ENCODE measurements at regions not wholly inside any gene's neighbourhood (a gene's known extent, or its start where the extent isn't known, plus 50 kb on each side); places are given as distances from the start of the nearest gene placed in this dataset.
"Not testable (repeated sequence)": the region's sequence is repeated elsewhere in the genome, so short reads cannot be mapped to it uniquely, and the experiment has no call there.

DNA sequence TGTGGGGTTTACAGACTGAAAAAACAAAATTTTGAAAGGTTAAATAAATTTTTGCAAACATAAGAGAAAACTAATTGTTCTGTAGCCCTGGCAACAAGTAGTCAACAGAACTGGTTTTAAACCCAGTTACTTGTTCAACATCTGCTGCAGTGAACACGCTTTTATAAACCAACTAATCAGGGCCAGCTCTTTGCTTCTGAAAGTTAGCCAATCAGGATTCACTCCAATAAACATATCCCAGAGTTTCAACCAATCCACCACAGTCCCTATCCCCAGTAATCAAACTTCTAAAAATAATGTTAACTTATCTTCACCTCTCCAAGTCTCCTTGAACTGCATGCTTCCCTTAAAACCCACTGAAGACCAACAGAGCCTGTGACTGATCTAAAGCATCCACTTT, 306.6 kb downstream of the CTH start:
- DNase-seq (ENCODE audit: low read depth), result no peak
- no peak for TF ChIP-seq CTCF (conservative IDR thresholded peaks at IDR 0.05; ENCODE audit: control insufficient read depth, insufficient read depth, low read depth, low read length)
- no peak overlapping the region for H3K4me3 ChIP-seq (ENCODE audit: control insufficient read depth, low read depth, low read length)

DNA sequence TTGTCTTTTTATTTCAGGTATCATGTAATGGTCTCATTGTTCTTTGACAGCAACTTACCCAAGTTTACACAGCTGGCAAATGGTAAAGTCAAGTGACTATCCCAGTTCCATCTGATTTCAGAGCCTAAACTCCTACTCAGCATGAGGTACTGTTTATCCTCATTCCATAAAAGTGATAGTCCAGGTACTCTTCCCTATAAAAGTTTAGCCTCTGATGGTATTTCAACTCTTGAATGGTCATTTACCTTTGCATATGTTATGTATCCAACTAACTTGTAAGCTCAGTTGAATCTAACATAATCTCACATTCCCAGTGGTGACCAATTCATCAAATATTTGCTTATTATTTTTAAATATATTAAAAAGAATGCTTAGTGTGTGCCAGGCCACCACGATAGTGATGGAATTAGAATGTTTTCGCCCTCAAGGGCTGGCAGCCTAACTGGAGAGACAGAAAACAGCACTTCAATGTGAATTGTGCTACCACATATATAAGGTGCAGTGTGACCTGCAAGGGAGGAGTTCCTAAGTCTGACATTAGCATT, 307.1 kb downstream of the CTH start:
- no peak for TF ChIP-seq CTCF (conservative IDR thresholded peaks at IDR 0.05; ENCODE audit: control insufficient read depth, insufficient read depth, low read depth, low read length)
- no peak overlapping the region for H3K4me3 ChIP-seq (ENCODE audit: control insufficient read depth, low read depth, low read length)
- no peak for DNase-seq (ENCODE audit: low read depth)

- H3K4me3 ChIP-seq (ENCODE audit: control insufficient read depth, low read depth, low read length), result no peak overlapping the region
- no peak for TF ChIP-seq CTCF (conservative IDR thresholded peaks at IDR 0.05; ENCODE audit: control insufficient read depth, insufficient read depth, low read depth, low read length)
- no peak for DNase-seq (ENCODE audit: low read depth)
These were observed 308.1 kb downstream of the CTH start for GRCh38 chr1:70719154-70719553.

DNA sequence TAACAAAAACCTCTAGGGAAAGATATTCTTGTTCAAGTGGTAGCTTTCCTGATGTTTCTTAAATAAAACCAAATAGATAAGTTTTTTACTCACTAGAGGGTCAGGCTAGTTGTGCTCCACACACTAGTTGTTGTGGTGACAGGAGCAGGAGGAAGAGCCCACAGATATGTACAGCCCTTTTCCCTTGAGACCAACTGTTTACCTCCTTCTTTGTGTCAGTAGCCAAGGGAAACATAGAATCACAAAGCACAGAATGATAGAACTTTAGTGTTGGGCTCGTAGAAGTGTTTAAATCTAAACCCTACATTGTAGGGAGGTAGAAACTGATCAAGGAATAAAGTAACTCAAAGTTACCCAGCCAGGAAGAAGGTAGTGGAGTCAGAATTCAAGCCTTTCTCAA, 309.0 kb downstream of the CTH start:
- no peak for DNase-seq (ENCODE audit: low read depth)
- H3K4me3 ChIP-seq (ENCODE audit: control insufficient read depth, low read depth, low read length), result no peak overlapping the region
- TF ChIP-seq CTCF (conservative IDR thresholded peaks at IDR 0.05; ENCODE audit: control insufficient read depth, insufficient read depth, low read depth, low read length), result no peak

DNA sequence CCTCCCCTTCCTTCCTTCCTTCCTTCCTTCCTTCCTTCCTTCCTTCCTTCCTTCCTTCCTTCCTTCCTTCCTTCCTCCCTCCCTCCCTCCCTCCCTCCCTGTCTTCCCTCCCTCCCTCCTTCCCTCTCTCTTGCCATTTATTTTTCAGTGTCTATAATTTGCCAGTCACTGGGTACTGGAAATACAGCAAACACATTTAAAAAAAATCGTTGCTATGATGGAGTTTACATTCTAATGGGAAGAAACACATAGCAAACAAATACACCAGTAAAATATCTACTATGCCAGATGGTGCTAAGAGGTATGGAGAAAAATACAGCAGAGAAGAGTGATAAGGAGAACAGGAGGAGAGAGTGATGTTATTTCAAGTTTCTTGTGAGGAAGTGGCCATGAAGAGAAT, 309.5 kb downstream of the CTH start:
- no peak for DNase-seq (ENCODE audit: low read depth)
- H3K4me3 ChIP-seq (ENCODE audit: control insufficient read depth, low read depth, low read length), result no peak overlapping the region
- no peak for TF ChIP-seq CTCF (conservative IDR thresholded peaks at IDR 0.05; ENCODE audit: control insufficient read depth, insufficient read depth, low read depth, low read length)

GRCh38 chr1:70727886-70728489, 316.9 kb downstream of the CTH start:
- no peak for DNase-seq (ENCODE audit: low read depth)
- no peak overlapping the region for H3K4me3 ChIP-seq (ENCODE audit: control insufficient read depth, low read depth, low read length)
- TF ChIP-seq CTCF (conservative IDR thresholded peaks at IDR 0.05; ENCODE audit: control insufficient read depth, insufficient read depth, low read depth, low read length), result no peak

DNA sequence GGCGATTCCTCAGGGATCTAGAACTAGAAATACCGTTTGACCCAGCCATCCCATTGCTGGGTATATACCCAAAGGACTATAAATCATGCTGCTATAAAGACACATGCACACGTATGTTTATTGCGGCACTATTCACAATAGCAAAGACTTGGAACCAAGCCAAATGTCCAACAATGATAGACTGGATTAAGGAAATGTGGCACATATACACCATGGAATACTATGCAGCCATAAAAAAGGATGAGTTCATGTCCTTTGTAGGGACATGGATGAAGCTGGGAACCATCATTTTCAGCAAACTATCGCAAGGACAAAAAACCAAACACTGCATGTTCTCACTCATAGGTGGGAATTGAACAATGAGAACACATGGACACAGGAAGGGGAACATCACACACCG, 311.1 kb downstream of the PTGER3 start:
- H3K4me3 ChIP-seq (ENCODE audit: control insufficient read depth, low read depth, low read length); DNase-seq (ENCODE audit: low read depth): not testable (repeated sequence)
